Activated naive CD8-positive, alpha-beta T cell treated with anti-CD3 and anti-CD28 coated beads, Interleukin-2, amount 10 ng/mL, durations not matched to agents 7 days and 5 days (primary cell): ENCODE measurements at regions not wholly inside any gene's neighbourhood (a gene's known extent, or its start where the extent isn't known, plus 50 kb on each side); places are given as distances from the start of the nearest gene placed in this dataset.
"Not testable (repeated sequence)": the region's sequence is repeated elsewhere in the genome, so short reads cannot be mapped to it uniquely, and the experiment has no call there.

Experiments used
- ATAC-seq: fragments of 150-1000 bp; cut with Tn5 transposase; one replicate; pipeline ENCODE4 v1.10.0; 2021; ENCODE audit warnings: low read depth, moderate library complexity
- POLR2A ChIA-PET: fragments of 350-600 bp; sonication (Branson Sonifier 250); formaldehyde crosslinking; loops from one replicate; lab custom pipeline; 2021; ENCODE audit warnings: antibody characterized with exemption; lab: Charles Lee
- DNase-seq: peaks from one replicate; pipeline ENCODE4 v3.0.0; 2021
- H3K27ac Mint-ChIP-seq: one replicate; pipeline ENCODE4 v1.8.0; 2022; ENCODE audit warnings: mild to moderate bottlenecking, mixed read lengths
- H3K27me3 Mint-ChIP-seq: one replicate; pipeline ENCODE4 v1.8.0; 2022; ENCODE audit warnings: mild to moderate bottlenecking, moderate library complexity, mixed read lengths
- H3K36me3 Mint-ChIP-seq: one replicate; pipeline ENCODE4 v1.8.0; 2021; ENCODE audit warnings: mild to moderate bottlenecking, mixed read lengths
- H3K4me1 Mint-ChIP-seq: one replicate; pipeline ENCODE4 v1.8.0; 2021; ENCODE audit warnings: mixed read lengths
- H3K4me3 Mint-ChIP-seq: one replicate; pipeline ENCODE4 v1.8.0; 2022; ENCODE audit warnings: mild to moderate bottlenecking, moderate library complexity, mixed read lengths
- H3K9me3 Mint-ChIP-seq: one replicate; pipeline ENCODE4 v1.8.0; 2021; ENCODE audit warnings: mixed read lengths

GRCh38 chr5:1598950-1599737, 75.4 kb upstream of the LPCAT1 start:
- POLR2A ChIA-PET, H3K4me3 Mint-ChIP-seq, ATAC-seq: not testable (repeated sequence)

GRCh38 chr5:1597093-1597473, 73.3 kb upstream of the LPCAT1 start:
- H3K9me3 Mint-ChIP-seq, POLR2A ChIA-PET, H3K27ac Mint-ChIP-seq, H3K27me3 Mint-ChIP-seq, H3K36me3 Mint-ChIP-seq, H3K4me3 Mint-ChIP-seq, DNase-seq: not testable (repeated sequence)
- H3K4me1 Mint-ChIP-seq: peaks cover 12% of the 10 kb centered on the region
- peak; percentile 27 for ATAC-seq

More at GRCh38 chr5:1598950-1599737, 75.4 kb upstream of the LPCAT1 start:
- not testable (repeated sequence) for H3K27ac Mint-ChIP-seq, H3K36me3 Mint-ChIP-seq, H3K9me3 Mint-ChIP-seq, H3K27me3 Mint-ChIP-seq, H3K4me1 Mint-ChIP-seq, DNase-seq

- H3K27me3 Mint-ChIP-seq, ATAC-seq, H3K4me3 Mint-ChIP-seq, POLR2A ChIA-PET, DNase-seq, H3K27ac Mint-ChIP-seq, H3K36me3 Mint-ChIP-seq, H3K9me3 Mint-ChIP-seq: not testable (repeated sequence)
- peaks cover 12% of the 10 kb centered on the region for H3K4me1 Mint-ChIP-seq
Observed at GRCh38 chr5:1596462-1597092, 72.8 kb upstream of the LPCAT1 start.

GRCh38 chr5:1594357-1595106, 70.8 kb upstream of the LPCAT1 start:
- POLR2A ChIA-PET: interaction anchor here (0.6 to 1.2 kb wide), 3 partner anchors 70 to 635 kb away, joined by 3 read pairs; partner anchors contain the start of gene LPCAT1
- no peaks in the 10 kb centered on the region for H3K9me3 Mint-ChIP-seq
- H3K4me1 Mint-ChIP-seq: peaks cover 7% of the 10 kb centered on the region
- H3K27ac Mint-ChIP-seq: no peak overlapping the region
- peak; percentile 87 for DNase-seq
- H3K27me3 Mint-ChIP-seq: no peaks in the 10 kb centered on the region
- peak overlapping the region; percentile 82 for H3K4me3 Mint-ChIP-seq
- peaks cover 1% of the 10 kb centered on the region for H3K36me3 Mint-ChIP-seq
- ATAC-seq: peak; percentile 95

- peak overlapping the region; percentile 58 for H3K27ac Mint-ChIP-seq
- peak overlapping the region; percentile 82 for H3K4me3 Mint-ChIP-seq
- H3K9me3 Mint-ChIP-seq: no peaks in the 10 kb centered on the region
- H3K27me3 Mint-ChIP-seq: no peaks in the 10 kb centered on the region
- ATAC-seq (no peak), DNase-seq (no peak)
- POLR2A ChIA-PET: interaction anchor here (1.2 kb wide), 1 partner anchor 70 kb away, joined by 3 read pairs; the partner anchor contains the start of gene LPCAT1
- H3K36me3 Mint-ChIP-seq: peaks cover 1% of the 10 kb centered on the region
- peaks cover 3% of the 10 kb centered on the region for H3K4me1 Mint-ChIP-seq
Observed at GRCh38 chr5:1593903-1594356, 70.2 kb upstream of the LPCAT1 start.

- H3K27ac Mint-ChIP-seq, DNase-seq, H3K27me3 Mint-ChIP-seq, ATAC-seq, H3K9me3 Mint-ChIP-seq, H3K4me1 Mint-ChIP-seq, POLR2A ChIA-PET, H3K4me3 Mint-ChIP-seq: not testable (repeated sequence)
- peaks cover 28% of the 10 kb centered on the region for H3K36me3 Mint-ChIP-seq
Observed at GRCh38 chr5:1588071-1588694, 64.4 kb upstream of the LPCAT1 start.

- H3K4me3 Mint-ChIP-seq, H3K27ac Mint-ChIP-seq, POLR2A ChIA-PET, H3K27me3 Mint-ChIP-seq, DNase-seq, H3K4me1 Mint-ChIP-seq, H3K9me3 Mint-ChIP-seq, ATAC-seq: not testable (repeated sequence)
- peaks cover 36% of the 10 kb centered on the region for H3K36me3 Mint-ChIP-seq
Observed at GRCh38 chr5:1583081-1583875, 59.5 kb upstream of the LPCAT1 start.

GRCh38 chr5:1579389-1579788, 55.6 kb upstream of the LPCAT1 start:
- DNase-seq, H3K4me3 Mint-ChIP-seq, H3K9me3 Mint-ChIP-seq, H3K4me1 Mint-ChIP-seq, POLR2A ChIA-PET, ATAC-seq, H3K27me3 Mint-ChIP-seq, H3K27ac Mint-ChIP-seq: not testable (repeated sequence)
- peaks cover 22% of the 10 kb centered on the region for H3K36me3 Mint-ChIP-seq

- H3K4me1 Mint-ChIP-seq, H3K9me3 Mint-ChIP-seq, H3K27me3 Mint-ChIP-seq, ATAC-seq, POLR2A ChIA-PET, DNase-seq, H3K27ac Mint-ChIP-seq, H3K4me3 Mint-ChIP-seq: not testable (repeated sequence)
- peaks cover 25% of the 10 kb centered on the region for H3K36me3 Mint-ChIP-seq
Observed at GRCh38 chr5:1576851-1577250, 53.1 kb upstream of the LPCAT1 start.

- H3K27ac Mint-ChIP-seq, H3K4me1 Mint-ChIP-seq, ATAC-seq, H3K27me3 Mint-ChIP-seq, POLR2A ChIA-PET, DNase-seq, H3K4me3 Mint-ChIP-seq, H3K9me3 Mint-ChIP-seq: not testable (repeated sequence)
- H3K36me3 Mint-ChIP-seq: peaks cover 24% of the 10 kb centered on the region
Observed at GRCh38 chr5:1575991-1576714, 52.4 kb upstream of the LPCAT1 start.

GRCh38 chr5:1575491-1575890, 51.7 kb upstream of the LPCAT1 start:
- H3K4me3 Mint-ChIP-seq, DNase-seq, H3K9me3 Mint-ChIP-seq, H3K27me3 Mint-ChIP-seq, ATAC-seq, POLR2A ChIA-PET, H3K4me1 Mint-ChIP-seq: not testable (repeated sequence)
- Mint-ChIP-seq H3K27ac (peak overlapping the region; percentile 30), H3K36me3 (peaks cover 29% of the 10 kb centered on the region)

GRCh38 chr5:1574023-1574318, 50.2 kb upstream of the LPCAT1 start:
- peaks cover 31% of the 10 kb centered on the region for H3K36me3 Mint-ChIP-seq
- DNase-seq, H3K9me3 Mint-ChIP-seq, ATAC-seq, POLR2A ChIA-PET, H3K4me3 Mint-ChIP-seq, H3K27ac Mint-ChIP-seq, H3K4me1 Mint-ChIP-seq, H3K27me3 Mint-ChIP-seq: not testable (repeated sequence)
